ENCODE measurements at regions not wholly inside any gene's neighbourhood (a gene's known extent, or its start where the extent isn't known, plus 50 kb on each side); places are given as distances from the start of the nearest gene placed in this dataset.
"Not testable (repeated sequence)": the region's sequence is repeated elsewhere in the genome, so short reads cannot be mapped to it uniquely, and the experiment has no call there.

DNA sequence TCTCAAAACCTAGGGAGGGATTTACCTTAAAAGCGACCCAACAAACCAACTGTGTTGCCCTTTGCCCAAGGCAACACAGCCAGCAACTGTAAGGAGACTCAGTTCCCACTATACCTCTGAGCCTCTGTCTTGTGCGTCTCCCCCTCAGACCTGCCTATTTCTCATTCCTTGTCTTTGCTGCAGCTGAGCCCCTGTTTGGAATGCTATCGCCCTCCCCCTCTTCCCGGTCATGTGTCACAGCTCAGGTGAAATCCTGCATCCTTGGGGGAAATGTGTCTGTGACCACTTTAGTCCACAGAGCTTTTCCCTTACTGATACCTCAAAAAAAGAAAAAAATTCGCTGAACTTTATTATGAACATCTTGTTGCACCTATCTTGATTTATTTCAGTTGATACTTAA lies 52.0 kb upstream of the LRIG1 start:
- peaks cover 1% of the 10 kb centered on the region for H3K27me3 Mint-ChIP-seq
- H3K9me3 Mint-ChIP-seq: no peaks in the 10 kb centered on the region
- no peaks in the 10 kb centered on the region for H3K36me3 Mint-ChIP-seq (ENCODE audit: low read depth)
- H3K27ac Mint-ChIP-seq: no peak overlapping the region
- H3K4me3 Mint-ChIP-seq: no peak overlapping the region
- no peaks in the 10 kb centered on the region for H3K4me1 Mint-ChIP-seq (ENCODE audit: low read depth)
- intact Hi-C loops (cut with micrococcal nuclease): no loop called here

DNA sequence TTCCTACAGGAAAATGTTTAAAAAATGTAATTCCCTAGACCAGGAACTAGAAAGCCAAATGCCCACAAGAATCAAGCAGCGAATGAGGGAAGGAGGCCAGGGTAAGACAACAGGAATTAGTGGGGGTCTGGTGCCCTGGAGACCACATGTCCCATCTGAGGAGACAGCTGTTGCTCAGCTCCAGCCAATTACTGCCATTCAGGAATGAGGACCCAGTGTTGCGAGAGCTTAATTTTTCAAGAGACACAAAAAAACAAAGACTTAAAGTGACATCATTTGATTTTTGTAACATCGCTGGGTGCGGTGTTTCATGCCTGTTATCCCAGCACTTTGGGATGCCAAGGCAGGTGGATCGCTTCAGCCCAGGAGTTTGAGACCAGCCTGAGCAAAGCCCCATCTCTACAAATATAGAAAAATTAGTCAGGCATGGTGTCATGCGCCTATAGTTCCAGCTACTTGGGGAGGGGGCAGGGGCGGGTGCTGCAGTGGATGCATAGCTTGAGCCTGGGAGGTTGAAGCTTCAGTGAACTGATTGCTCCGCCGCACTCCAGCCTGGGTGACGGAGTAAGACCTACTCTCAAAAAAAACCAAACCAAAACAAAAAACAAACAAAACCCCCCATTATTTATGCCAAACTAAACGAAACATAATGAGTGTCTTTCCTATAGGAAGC lies 52.8 kb upstream of the LRIG1 start:
- no peaks in the 10 kb centered on the region for H3K36me3 Mint-ChIP-seq (ENCODE audit: low read depth)
- no peak overlapping the region for H3K27ac Mint-ChIP-seq
- H3K4me3 Mint-ChIP-seq: no peak overlapping the region
- intact Hi-C loops (cut with micrococcal nuclease): no loop called here
- peaks cover 1% of the 10 kb centered on the region for H3K27me3 Mint-ChIP-seq
- no peaks in the 10 kb centered on the region for H3K4me1 Mint-ChIP-seq (ENCODE audit: low read depth)
- H3K9me3 Mint-ChIP-seq: no peaks in the 10 kb centered on the region

DNA sequence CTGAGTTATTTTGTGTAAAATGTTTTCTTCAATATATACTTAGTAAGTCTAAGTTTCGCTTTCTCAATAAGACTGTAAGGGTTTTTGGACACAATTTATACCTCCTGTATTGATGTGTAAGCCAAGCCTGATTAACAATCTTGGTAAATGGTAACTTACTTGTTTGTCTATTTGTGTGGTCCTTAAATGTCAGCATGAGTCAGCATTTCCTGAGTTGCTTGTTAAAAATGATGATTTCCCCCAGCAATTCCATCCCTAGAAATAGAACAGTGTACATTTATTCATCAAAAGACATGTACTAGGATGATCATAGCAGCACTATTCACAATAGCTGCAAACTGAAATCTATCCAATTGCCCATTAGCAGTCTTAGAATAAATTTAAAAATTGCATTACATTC lies 53.4 kb upstream of the LRIG1 start:
- intact Hi-C loops (cut with micrococcal nuclease): no loop called here
- Mint-ChIP-seq H3K36me3 (ENCODE audit: low read depth) (no peaks in the 10 kb centered on the region), H3K27me3 (peaks cover 1% of the 10 kb centered on the region), H3K27ac (no peak overlapping the region), H3K9me3 (peaks cover 1% of the 10 kb centered on the region), H3K4me3 (no peak overlapping the region), H3K4me1 (ENCODE audit: low read depth) (no peaks in the 10 kb centered on the region)

DNA sequence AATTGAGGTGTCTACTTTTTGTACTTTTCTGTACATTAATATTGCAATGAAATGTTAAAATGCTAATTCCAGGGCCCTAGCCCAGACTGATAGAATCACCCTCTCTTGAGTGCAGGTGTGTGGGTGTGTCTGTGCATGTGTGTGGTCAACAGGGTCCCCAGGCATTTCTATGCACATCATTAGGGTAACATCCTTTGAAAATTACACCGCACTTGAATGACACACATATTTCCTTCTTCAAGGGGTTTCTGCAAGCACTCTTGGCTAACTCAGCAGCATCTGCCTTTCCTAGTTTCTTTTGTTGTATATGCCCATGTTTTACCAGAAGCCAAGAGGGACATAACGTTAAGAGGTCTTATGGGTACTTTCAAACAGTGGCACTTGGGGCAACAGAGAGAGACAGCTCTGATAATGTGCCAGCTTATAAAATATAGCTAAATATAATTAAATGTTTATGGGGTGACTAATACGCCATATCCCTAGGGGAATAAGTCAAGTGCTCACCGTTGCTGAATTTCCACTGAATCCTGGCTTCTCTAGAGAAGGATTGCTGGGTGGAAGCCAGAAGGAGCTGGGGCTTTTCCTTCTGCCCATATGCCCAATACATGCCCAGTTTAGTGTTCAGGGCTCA lies 54.5 kb upstream of the LRIG1 start:
- Mint-ChIP-seq H3K36me3 (ENCODE audit: low read depth) (no peaks in the 10 kb centered on the region), H3K4me3 (no peak overlapping the region), H3K27me3 (peaks cover 1% of the 10 kb centered on the region), H3K9me3 (peaks cover 13% of the 10 kb centered on the region), H3K4me1 (ENCODE audit: low read depth) (no peaks in the 10 kb centered on the region), H3K27ac (no peak overlapping the region)
- intact Hi-C loops (cut with micrococcal nuclease): no loop called here

- Mint-ChIP-seq H3K4me3 (no peak overlapping the region), H3K9me3 (peaks cover 19% of the 10 kb centered on the region), H3K4me1 (ENCODE audit: low read depth) (no peaks in the 10 kb centered on the region), H3K27me3 (peaks cover 1% of the 10 kb centered on the region), H3K36me3 (ENCODE audit: low read depth) (no peaks in the 10 kb centered on the region), H3K27ac (no peak overlapping the region)
- intact Hi-C loops (cut with micrococcal nuclease): no loop called here
These were observed 56.3 kb upstream of the LRIG1 start for GRCh38 chr3:66557170-66557569.

GRCh38 chr3:66559924-66560323 lies 59.1 kb upstream of the LRIG1 start:
- H3K27ac Mint-ChIP-seq; H3K4me3 Mint-ChIP-seq; intact Hi-C loops (cut with micrococcal nuclease); H3K27me3 Mint-ChIP-seq; H3K36me3 Mint-ChIP-seq (ENCODE audit: low read depth); H3K4me1 Mint-ChIP-seq (ENCODE audit: low read depth): not testable (repeated sequence)
- peaks cover 19% of the 10 kb centered on the region for H3K9me3 Mint-ChIP-seq

- H3K27ac Mint-ChIP-seq: no peak overlapping the region
- H3K4me3 Mint-ChIP-seq: no peak overlapping the region
These were observed 60.5 kb upstream of the LRIG1 start for GRCh38 chr3:66561367-66561766.

GRCh38 chr3:66565301-66565700 lies 64.5 kb upstream of the LRIG1 start:
- Mint-ChIP-seq H3K9me3 (peaks cover 6% of the 10 kb centered on the region), H3K36me3 (ENCODE audit: low read depth) (no peaks in the 10 kb centered on the region), H3K4me1 (ENCODE audit: low read depth) (no peaks in the 10 kb centered on the region), H3K27ac (no peak overlapping the region), H3K4me3 (no peak overlapping the region), H3K27me3 (no peaks in the 10 kb centered on the region)
- intact Hi-C loops (cut with micrococcal nuclease): no loop called here

More at GRCh38 chr3:66561367-66561766, 60.5 kb upstream of the LRIG1 start:
- H3K27me3 Mint-ChIP-seq: no peaks in the 10 kb centered on the region
- intact Hi-C loops (cut with micrococcal nuclease): no loop called here
- no peaks in the 10 kb centered on the region for H3K36me3 Mint-ChIP-seq (ENCODE audit: low read depth)
- peaks cover 19% of the 10 kb centered on the region for H3K9me3 Mint-ChIP-seq
- H3K4me1 Mint-ChIP-seq (ENCODE audit: low read depth): no peaks in the 10 kb centered on the region

GRCh38 chr3:66567077-66567476 lies 66.3 kb upstream of the LRIG1 start:
- no peaks in the 10 kb centered on the region for H3K4me1 Mint-ChIP-seq (ENCODE audit: low read depth)
- H3K4me3 Mint-ChIP-seq: no peak overlapping the region
- no peaks in the 10 kb centered on the region for H3K36me3 Mint-ChIP-seq (ENCODE audit: low read depth)
- intact Hi-C loops (cut with micrococcal nuclease): no loop called here
- no peaks in the 10 kb centered on the region for H3K27me3 Mint-ChIP-seq
- H3K27ac Mint-ChIP-seq: no peak overlapping the region
- no peaks in the 10 kb centered on the region for H3K9me3 Mint-ChIP-seq

DNA sequence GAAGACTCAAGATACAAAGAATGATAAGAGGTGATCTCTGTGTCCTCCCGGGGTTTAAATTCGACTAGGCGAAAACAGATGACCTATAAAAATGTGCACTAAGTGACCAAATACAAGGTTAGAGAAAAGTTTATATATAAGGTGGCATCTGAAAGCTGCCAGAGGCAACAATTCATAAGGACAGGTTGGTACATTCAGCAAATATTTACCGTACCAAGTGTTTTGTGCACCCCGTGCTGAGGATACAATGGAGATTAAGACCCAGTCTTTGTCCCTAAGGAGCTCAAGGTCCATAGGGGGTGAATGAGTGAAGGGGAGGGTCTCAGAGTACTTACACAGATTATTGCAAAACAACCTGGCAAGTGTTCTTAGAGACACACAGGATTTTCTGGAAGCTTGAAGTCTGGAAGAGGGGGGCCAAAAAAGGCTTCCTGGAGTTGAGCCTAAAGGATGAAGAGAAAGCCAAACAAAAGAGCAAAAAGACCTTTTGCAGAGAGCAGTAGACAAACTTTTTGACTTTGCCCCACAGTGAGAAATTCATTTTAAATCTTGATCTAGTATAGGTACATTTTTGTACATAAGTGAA lies 71.4 kb upstream of the LRIG1 start:
- Mint-ChIP-seq H3K36me3 (ENCODE audit: low read depth) (no peaks in the 10 kb centered on the region), H3K27me3 (no peaks in the 10 kb centered on the region), H3K27ac (no peak overlapping the region), H3K4me3 (no peak overlapping the region), H3K9me3 (no peaks in the 10 kb centered on the region), H3K4me1 (ENCODE audit: low read depth) (no peaks in the 10 kb centered on the region)
- intact Hi-C loops (cut with micrococcal nuclease): no loop called here

GRCh38 chr3:66572938-66573710 lies 72.3 kb upstream of the LRIG1 start:
- no peaks in the 10 kb centered on the region for H3K27me3 Mint-ChIP-seq
- H3K9me3 Mint-ChIP-seq: peaks cover 1% of the 10 kb centered on the region
- no peaks in the 10 kb centered on the region for H3K36me3 Mint-ChIP-seq (ENCODE audit: low read depth)
- H3K4me3 Mint-ChIP-seq: no peak overlapping the region
- no peak overlapping the region for H3K27ac Mint-ChIP-seq
- H3K4me1 Mint-ChIP-seq (ENCODE audit: low read depth): no peaks in the 10 kb centered on the region
- intact Hi-C loops (cut with micrococcal nuclease): no loop called here

DNA sequence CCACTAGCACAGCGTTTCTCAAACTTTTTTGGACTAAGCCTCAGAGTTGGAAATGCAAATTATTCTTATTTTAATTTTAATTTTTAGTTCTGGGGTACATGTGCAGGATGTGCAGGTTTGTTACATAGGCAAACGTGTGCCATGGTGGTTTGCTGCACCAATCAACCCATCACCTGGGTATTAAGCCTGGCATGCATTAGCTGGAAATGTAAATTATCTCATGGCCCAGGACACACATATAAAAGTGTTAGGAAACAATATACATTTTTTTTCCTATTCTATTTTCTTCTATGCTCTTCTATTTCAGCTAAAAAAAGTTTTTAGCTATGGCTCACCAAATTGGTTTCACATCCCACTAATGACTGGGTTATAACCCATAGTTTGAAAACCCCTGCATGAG lies 73.3 kb upstream of the LRIG1 start:
- Mint-ChIP-seq H3K4me1 (ENCODE audit: low read depth) (no peaks in the 10 kb centered on the region), H3K36me3 (ENCODE audit: low read depth) (no peaks in the 10 kb centered on the region), H3K27ac (no peak overlapping the region), H3K27me3 (no peaks in the 10 kb centered on the region), H3K4me3 (no peak overlapping the region), H3K9me3 (peaks cover 11% of the 10 kb centered on the region)
- intact Hi-C loops (cut with micrococcal nuclease): no loop called here

DNA sequence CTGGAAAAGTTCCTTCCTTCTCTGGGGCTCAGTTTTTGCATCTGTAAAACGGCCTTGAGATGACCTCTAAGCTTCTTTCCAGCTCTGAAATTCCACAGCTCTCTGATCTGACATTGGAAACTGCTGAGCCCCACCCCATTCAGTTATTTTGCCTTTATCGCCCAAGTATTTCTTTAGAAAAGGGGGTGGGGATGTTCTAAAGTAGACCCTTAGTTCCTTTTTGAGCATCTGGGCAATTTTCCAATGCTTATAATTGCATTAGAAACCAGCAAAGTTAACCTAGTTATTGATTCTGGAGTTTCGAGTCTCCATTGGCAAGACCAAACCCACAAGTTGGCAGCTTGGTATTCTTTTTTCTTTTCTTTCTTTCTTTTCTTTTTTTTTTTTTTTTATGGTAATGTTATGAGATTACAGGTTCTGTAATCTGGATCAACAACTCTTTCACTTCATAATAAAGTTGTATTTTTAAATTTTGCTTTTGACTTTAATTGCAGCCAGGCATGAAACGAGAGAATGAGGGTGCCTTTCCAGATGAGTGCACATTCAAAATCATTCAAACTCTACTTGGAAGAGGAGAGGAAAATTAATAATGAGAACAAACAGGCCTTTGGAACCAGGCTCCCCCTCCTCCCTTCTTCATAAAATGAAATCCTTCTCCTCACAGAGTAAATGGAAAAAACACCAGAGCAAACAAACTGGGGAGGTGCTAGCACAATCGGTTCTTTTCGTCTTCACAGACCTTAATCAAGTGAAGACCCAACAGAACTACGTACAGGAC lies 76.8 kb upstream of the LRIG1 start:
- intact Hi-C loops (cut with micrococcal nuclease): no loop called here
- Mint-ChIP-seq H3K27ac (no peak overlapping the region), H3K27me3 (no peaks in the 10 kb centered on the region), H3K4me3 (no peak overlapping the region), H3K9me3 (peaks cover 16% of the 10 kb centered on the region), H3K4me1 (ENCODE audit: low read depth) (no peaks in the 10 kb centered on the region), H3K36me3 (ENCODE audit: low read depth) (no peaks in the 10 kb centered on the region)

GRCh38 chr3:66581256-66581655 lies 80.4 kb upstream of the LRIG1 start:
- H3K27me3 Mint-ChIP-seq: peaks cover 7% of the 10 kb centered on the region
- H3K4me1 Mint-ChIP-seq (ENCODE audit: low read depth): no peaks in the 10 kb centered on the region
- no peaks in the 10 kb centered on the region for H3K36me3 Mint-ChIP-seq (ENCODE audit: low read depth)
- intact Hi-C loops (cut with micrococcal nuclease): no loop called here
- H3K27ac Mint-ChIP-seq: no peak overlapping the region
- H3K4me3 Mint-ChIP-seq: no peak overlapping the region
- H3K9me3 Mint-ChIP-seq: peaks cover 16% of the 10 kb centered on the region
